Right ventricle myocardium inferior (tissue), 1 donor: ENCODE measurements at regions not wholly inside any gene's neighbourhood (a gene's known extent, or its start where the extent isn't known, plus 50 kb on each side); places are given as distances from the start of the nearest gene placed in this dataset.

Experiments
- ATAC-seq: fragments of 200-7000 bp; cut with Tn5 transposase; one replicate; pipeline ENCODE4 v1.9.1; 2020; ENCODE audit warnings: mild to moderate bottlenecking, moderate library complexity
- DNase-seq: peaks from one replicate; pipeline ENCODE4 v3.0.0; 2021; ENCODE audit errors: missing footprints
- intact Hi-C: fragments of 100-400 bp; cut with DNase I; formaldehyde crosslinking; loops from one replicate; pipeline ENCODE4 v1.11.0; 2022
- donor health status: DM: no; HTN: yes; CAD: no; lungs with severe emphysema.

DNA sequence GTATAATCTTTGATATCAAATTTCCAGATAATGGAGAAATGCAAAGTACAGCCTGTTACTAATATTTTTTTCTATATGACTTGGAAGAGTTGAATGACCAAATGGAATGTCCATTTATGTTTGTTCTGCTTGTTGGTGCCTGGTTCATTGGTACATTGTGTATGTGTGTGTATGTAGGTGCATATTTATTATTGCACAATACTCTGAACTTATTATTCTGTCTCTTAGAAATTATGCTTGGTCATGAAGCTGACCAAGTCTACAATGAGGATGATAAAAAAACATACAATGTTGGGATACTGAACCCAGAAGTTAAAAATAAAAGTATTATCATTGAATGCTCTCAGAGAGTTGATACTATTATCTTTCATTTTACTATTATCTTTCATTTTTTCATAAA, 706.3 kb downstream of the KCTD16 start:
- DNase-seq (no peak), ATAC-seq (no peak)
- intact Hi-C loops = no loop called here

DNA sequence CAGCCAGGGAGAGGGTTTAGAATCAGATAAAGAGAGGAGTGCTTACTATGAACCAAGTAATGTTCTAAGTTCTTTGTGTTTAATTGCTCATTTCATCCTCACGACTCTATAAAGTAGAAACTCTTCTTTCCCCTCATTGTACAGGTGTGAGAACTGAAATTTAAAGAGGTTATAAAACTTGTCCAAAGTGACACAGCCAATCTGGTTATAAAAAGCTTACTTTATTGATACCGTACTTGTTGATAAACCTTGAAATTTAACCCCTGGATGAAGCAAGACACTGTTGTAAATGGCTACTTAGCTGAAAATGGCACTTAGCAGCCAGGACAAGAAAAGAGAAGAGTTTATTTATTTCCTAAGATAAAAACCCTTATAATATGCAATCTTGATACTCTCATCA, 702.4 kb downstream of the KCTD16 start:
- ATAC-seq = no peak
- intact Hi-C loops = no loop called here

DNA sequence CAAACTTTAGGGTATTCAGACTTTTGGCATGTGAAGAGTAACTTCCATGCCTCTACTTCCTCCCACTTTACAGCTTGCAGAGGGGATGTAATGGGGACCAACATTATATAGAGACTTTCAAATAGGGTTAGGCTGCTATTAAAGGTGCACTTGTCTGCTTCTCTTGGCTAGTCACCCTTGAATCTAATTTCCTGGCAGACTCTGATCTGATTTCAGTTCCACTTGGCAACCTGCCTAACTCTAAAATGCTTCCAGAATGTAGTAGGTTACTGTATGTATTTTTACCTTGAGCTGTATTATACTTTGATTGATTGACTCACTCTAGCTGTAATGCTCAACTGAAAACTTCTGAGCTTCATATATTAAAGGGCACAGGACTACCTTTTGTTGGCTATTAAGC, 693.4 kb downstream of the KCTD16 start:
- DNase-seq = no peak
- no peak for ATAC-seq
- intact Hi-C loops = no loop called here

More for the DNA sequence above, 702.4 kb downstream of the KCTD16 start:
- DNase-seq = no peak

DNA sequence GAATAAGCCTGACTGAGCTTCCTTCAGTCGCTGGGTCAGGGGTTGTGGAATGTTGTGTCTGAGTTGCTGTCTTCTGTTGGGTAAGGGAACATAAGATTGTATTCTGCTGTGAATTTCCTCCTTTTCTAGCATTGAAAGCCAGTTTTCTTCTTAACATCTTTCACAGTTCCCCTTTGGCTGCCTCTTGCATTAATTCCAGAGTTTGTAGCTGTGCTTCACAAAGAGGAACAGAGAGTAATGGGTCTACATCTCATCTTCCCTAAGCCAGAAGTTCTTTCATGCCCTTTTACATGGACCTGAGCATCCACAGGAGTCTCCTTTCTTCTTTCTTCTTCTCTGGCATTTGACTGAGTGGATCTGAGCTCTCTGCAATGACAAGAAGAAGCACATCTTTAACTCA, 686.8 kb downstream of the KCTD16 start:
- intact Hi-C loops = no loop called here
- DNase-seq (no peak), ATAC-seq (no peak)

DNA sequence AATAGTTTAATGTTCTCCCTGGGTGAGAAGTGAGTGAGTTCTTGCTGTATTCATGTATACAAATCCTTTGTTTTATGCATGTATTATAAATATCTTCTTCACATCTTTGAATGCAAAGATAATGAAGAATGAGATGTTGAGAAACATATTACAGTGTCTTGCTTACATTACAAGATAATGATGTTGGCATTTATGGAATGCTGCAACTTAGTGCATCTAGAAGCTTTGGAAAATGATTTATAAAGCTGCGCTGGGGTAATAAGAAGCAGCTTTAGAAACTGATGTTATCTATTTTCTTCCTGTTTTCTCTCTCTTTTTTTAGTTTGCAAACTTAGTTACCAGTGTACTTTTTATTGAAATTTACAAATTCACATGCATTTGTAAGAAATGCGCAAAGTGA, 673.4 kb downstream of the KCTD16 start:
- intact Hi-C loops = no loop called here
- no peak for ATAC-seq

DNA sequence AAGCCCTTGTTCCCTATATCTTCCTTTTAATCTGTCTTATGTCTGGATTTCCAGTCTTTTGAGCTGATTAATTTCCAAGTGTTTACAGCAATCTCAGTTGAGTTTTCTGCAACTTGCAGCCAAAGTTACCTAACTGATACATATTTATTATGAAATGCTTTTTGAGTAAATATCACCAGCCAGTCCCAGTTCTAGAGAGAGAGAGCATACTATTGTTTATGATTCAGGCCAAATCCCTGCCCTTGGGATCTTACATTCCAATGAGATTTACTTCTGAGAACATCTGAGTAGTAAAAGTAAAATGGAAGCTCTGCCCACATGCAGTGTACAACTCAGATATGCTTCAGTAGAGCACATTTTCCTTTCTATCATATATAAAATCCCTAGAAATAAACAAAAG, 661.7 kb downstream of the KCTD16 start:
- DNase-seq = no peak
- no peak for ATAC-seq
- intact Hi-C loops = no loop called here

More for the DNA sequence above, 673.4 kb downstream of the KCTD16 start:
- DNase-seq = no peak

DNA sequence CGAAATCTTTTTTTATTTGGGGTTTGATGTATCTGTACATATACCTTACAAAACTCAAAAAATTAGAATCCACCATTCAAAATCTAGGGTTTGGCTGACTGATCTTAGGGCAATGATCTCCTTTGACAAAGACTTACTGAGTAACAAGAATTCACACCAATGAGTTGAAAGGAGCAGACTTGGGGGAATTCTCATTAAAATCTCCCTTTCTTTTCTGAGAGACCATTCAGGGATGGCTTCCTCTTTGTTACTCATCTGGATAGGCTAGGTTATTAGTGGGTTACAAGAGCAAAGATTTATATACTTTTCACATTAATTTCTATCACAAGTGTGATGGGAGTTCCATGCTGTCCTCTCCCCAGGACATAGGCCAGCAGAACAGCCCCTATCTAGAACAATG, 661.0 kb downstream of the KCTD16 start:
- intact Hi-C loops = no loop called here
- ATAC-seq = no peak
- no peak for DNase-seq

DNA sequence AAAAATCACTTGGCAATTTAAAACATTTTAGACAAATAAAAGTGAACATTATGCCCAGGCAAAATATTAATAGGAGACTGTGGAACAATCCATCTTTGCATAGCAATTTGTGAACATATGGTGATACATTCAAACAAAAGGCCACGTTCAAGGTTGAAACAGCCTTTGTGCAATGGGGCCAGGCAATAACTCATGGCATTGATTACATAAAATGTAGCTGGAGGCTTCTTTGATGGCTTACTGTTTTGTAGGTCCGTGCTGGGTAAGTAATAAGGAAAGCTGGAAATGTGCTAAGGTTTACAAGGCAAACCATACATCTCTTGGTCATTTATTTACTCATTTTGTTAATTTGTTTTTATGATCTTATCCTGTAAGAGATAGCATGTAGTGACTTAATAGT, 651.8 kb downstream of the KCTD16 start:
- ATAC-seq (no peak), DNase-seq (no peak)
- intact Hi-C loops = no loop called here

DNA sequence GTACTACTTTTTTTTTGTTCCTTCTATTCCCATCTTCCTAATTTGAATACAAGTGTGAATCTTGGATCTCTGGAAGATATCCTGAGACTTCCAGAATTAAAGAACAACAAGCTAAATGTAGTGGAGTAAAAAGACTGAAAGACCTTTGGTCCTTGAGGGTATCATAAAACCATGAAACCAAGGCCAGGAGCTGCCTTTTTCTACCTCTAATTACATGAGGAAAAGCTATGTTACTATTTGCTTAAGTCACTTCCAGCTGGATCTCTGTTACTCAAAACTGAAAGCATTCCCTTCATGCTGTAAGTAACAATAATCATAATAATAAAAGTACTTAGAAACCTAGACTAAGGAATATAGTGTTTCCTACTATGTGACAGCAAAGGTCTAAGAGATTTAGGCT, 649.6 kb downstream of the KCTD16 start:
- intact Hi-C loops = no loop called here
- DNase-seq = no peak
- no peak for ATAC-seq

DNA sequence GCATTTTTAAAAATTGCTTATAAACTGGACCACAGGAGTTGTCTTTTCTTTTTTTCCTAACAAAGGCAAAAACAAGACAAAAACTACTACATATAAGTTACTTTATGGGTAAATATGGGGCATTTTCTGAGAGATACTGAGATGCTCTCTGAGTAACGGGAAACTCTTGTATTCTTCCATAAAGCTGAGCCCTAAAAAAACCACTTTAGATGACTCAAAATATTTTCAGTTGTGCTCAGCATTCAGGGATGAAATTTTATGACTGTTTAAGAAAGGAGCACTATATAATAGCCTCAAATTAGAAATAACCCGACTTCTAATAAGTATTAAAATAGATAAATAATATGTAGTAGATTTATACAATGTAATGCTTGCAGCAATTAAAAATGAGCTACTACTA, 644.5 kb downstream of the KCTD16 start:
- intact Hi-C loops = no loop called here
- DNase-seq (no peak), ATAC-seq (no peak)

DNA sequence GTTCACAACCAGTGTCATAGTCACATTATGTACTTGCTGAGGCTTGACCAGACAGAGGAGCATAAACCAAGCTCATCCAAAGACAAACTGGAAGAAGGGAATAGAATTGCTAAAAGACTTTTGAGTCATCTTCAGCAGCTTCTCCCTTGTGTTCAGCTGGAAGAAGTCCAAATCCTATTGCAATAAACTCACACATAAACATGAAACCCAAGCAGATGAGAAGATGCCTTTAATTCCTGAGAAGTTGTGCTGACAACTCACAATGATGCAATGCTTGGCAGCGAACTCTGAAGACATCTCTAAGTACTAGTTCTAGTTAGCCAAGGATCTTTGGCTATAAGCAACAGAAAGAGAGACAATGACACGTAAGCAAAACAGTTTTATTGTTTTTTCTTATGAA, 642.1 kb downstream of the KCTD16 start:
- no peak for ATAC-seq
- intact Hi-C loops = no loop called here
- DNase-seq = no peak

DNA sequence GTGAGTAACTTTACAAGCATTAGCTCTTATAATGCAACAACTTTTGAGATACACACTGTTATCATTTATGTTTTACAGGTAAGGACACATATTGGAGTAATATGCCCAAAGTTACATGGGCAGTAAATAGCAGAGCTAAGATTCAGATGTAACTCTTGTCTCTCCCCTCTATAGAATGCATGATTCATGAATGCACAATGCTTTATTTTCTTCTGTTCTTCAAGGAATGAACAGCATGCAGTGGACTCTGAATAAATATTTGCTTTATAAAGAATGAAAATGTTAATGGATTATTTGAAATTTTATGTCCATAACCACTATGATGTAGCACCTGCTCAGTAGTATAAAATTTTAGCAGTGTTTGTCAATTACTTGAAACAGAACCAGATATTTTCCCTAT, 629.5 kb downstream of the KCTD16 start:
- intact Hi-C loops = no loop called here
- ATAC-seq = no peak
- no peak for DNase-seq

DNA sequence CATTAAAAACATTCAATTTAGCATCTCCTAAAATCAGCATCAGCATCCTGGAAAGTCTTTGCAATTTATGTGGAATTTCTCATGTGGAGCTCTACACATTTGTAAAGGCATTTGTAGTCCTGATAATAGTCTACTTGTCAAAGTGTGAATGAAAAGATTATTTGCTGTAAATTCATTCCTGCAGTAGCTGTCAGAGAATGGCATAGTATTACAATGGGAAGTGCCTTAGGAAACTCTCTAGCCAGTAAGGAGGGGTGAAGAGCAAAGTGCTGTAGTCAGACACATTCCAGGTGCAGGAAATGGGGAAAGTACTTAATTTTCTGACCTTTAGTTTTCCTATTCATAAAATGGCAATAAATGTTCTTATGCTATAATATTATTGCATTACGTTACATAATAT, 627.9 kb downstream of the KCTD16 start:
- ATAC-seq (no peak), DNase-seq (no peak)
- intact Hi-C loops = no loop called here

DNA sequence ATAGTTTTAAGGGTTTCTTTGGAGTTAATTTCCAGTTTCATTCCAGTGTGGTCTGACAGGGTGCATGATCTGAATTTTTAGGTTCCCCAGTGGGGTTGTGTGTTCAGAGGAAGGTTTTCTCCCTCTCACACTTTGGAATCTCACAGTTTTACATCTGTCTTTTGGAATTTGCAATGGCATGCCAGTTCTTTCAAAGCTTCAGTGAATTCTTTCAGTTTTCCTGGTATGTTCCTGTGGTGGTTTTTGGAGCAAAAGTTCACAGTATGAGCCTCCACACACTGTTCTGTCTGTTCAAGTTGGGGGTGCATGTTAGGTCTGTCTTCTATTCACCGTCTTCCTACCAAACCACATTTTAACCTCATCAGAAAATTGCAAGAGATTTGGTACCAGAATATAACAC, 624.2 kb downstream of the KCTD16 start:
- intact Hi-C loops = no loop called here
- ATAC-seq = no peak

DNA sequence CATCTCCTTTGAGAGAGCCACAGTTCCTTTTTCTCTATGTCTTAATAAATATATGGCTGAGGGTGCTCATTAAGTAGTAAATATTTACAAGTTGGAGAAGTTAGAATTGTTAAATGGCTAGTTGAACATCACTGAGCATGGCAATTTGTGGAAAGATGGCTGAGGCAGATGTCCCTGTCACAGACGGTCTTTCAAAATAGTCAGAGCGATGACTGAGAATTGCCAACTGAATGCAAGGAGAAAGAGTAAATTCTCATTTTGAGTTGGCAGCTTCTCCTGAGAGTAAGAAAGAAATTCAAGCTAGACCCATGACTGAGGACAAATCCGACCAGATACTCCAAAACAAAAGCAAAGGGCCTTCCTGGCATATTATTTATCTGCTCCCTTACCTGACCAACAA, 617.9 kb downstream of the KCTD16 start:
- no peak for ATAC-seq
- intact Hi-C loops = no loop called here
- no peak for DNase-seq

More for the DNA sequence above, 624.2 kb downstream of the KCTD16 start:
- DNase-seq = no peak

DNA sequence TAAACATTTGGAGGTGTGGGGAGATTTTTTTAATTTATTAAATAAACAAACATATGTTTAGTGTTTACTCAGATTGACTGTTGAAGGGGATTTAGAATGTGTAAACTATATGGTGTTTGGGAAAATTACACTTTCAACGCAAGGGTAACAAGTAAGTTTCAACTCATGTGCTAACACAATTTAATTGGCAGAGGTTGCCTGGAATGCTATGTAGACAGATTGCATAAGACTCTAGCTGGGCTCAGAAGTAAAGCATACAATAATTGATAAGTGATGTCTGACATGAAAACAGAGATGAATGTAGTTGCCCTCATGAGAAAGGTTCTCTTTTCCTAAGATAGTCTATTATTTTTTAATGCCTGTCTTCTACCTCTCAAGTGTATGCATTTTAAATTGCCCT, 617.4 kb downstream of the KCTD16 start:
- intact Hi-C loops = no loop called here
- DNase-seq = no peak
- no peak for ATAC-seq

DNA sequence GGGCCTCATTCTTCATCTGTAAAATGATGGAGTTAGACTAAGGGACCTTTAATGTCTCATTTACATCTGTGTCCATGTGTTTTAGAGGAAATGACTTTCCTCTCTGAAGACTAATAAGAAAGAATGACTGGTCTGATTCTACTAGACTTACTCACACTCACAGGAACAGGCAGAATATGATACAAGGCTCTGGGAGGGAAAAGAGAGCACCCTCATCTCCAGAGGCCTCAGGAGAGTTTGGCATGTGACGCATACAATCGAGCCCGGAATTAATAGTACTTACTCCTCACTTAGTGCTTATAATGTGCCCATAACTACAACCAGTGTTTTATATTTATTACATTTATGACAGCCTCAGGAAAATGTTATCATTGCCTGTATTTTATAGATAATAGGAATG, 608.7 kb downstream of the KCTD16 start:
- intact Hi-C loops = no loop called here
- no peak for ATAC-seq
- no peak for DNase-seq

DNA sequence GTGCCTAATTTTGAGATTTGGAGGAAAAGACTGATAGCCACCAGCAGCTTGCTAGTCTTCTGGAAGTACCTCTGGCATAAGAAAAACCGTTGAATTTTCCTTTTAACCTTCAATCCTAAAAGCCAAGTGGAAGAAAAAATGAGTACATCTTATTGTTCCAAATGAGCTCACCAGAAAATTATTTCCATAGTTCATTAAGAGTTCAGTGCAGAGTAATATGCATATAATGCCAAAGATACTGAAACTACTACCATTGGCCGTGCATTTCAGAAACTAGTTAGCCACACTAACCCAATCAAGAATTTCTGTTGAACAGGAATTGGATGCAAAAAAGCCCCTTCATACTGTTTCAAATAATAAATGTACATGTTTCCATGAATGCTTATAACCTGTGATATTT, 607.9 kb downstream of the KCTD16 start:
- ATAC-seq (no peak), DNase-seq (no peak)
- intact Hi-C loops = no loop called here

DNA sequence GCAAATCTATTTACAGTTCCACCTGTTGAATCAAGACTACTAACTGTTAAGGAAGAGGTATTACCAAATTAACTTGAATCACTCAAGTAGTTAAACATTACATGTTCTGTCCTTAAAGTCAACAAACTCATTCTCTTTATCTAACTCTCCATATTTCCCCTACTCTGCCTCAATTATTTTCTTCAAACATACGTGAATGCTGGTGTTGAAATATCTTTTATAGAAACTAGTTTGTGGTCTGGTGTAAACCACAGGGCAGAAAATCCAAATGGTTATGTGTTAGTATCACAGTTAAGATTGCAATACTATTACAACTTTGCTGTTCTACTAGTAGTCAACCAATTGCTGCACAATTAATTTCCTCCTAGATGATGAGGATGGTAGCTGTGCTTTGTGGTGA, 603.5 kb downstream of the KCTD16 start:
- ATAC-seq (no peak), DNase-seq (no peak)
- intact Hi-C loops = no loop called here

DNA sequence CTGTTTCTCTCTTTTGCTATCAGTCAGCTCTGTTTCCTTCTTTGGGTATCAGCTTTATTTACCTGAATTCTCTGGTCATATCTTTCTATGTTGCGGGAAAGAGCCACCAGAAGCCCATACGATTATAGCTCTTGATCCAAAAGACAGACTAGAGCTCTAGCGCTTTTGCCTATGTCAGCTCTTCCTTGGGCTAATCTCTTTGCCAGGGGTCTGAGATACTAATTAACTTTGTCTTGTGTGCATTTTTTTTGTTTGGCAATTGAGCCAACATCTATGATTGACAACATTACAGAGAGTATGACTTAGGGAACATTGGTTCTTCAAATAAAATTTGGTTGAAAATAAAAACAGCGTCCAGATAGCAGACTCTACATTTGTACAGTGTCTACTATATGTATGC, 603.0 kb downstream of the KCTD16 start:
- intact Hi-C loops = no loop called here
- DNase-seq (no peak), ATAC-seq (no peak)

DNA sequence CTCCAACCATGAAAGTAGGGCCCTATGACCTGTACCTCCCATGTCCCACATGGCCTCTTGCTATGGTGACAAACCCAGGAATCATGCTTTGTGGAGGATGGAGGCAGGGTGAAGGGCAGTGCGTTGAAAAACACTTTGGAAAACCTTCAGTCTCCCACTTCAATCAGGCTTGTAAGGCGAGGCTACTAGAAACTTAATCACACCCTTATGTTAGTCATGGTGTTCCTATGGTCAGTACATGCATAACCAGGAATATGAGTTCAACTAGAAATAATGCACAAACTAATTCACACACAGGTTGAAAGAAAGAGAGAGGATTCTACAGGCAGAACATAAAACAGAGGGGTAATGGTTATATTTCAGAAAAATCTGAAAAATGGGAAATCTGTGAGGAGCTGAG, 601.1 kb downstream of the KCTD16 start:
- no peak for ATAC-seq
- intact Hi-C loops = no loop called here
- DNase-seq = no peak

DNA sequence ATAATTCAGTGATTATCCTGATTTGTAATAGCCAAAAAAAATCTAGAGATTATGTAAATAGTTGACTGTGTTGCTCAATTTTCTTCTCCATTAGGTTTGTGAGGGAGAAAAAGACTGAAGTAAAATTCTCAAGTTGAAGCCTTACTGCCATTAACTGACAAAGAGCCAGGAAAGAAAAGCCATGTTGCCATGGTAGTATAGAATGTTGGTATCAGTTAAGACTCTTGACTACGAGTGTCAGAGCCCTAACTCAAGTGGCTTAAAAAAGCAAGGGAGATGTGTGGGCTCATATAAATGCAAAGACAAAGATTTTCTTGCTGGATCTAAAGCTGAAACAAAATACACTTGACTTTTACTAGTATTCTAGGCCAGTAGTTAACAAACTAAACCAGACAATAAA, 571.7 kb downstream of the KCTD16 start:
- no peak for DNase-seq
- intact Hi-C loops = no loop called here
- no peak for ATAC-seq
